GM23338 (cell line): ENCODE measurements at regions not wholly inside any gene's neighbourhood (a gene's known extent, or its start where the extent isn't known, plus 50 kb on each side); places are given as distances from the start of the nearest gene placed in this dataset.

Experiments used
- ATAC-seq: fragments of 200-7000 bp; cut with Tn5 transposase; 3 replicates; pipeline ENCODE4 v1.9.1; 2020
- DNase-seq: peaks from one replicate; pipeline ENCODE4 v3.0.0-alpha.2; 2015; ENCODE audit warnings: low spot score
- H2AFZ ChIP-seq: fragments of 200-600 bp; sonication (generic); 2 replicates; pipeline ENCODE4 v1.8.0; 2016; ENCODE audit warnings: antibody characterized with exemption, mild to moderate bottlenecking, moderate library complexity
- H3F3A ChIP-seq: fragments of 200-600 bp; sonication (generic); replicated peaks from 2 replicates; pipeline ENCODE4 v1.8.0; 2017; ENCODE audit warnings: antibody characterized with exemption, mixed run types, low read depth
- H3K27ac ChIP-seq: fragments of 200-600 bp; sonication (generic); 2 replicates; pipeline ENCODE4 v1.6.1; 2016; ENCODE audit warnings: low read depth
- H3K27me3 ChIP-seq: fragments of 200-600 bp; sonication (generic); 2 replicates; pipeline ENCODE4 v1.8.0; 2016; ENCODE audit warnings: mild to moderate bottlenecking, mixed run types, moderate library complexity; ENCODE audit not compliant: insufficient read depth
- H3K36me3 ChIP-seq: fragments of 200-600 bp; sonication (generic); 2 replicates; pipeline ENCODE4 v1.8.0; 2016; ENCODE audit warnings: mild to moderate bottlenecking; ENCODE audit not compliant: insufficient read depth
- H3K4me1 ChIP-seq: fragments of 200-600 bp; sonication (generic); 2 replicates; pipeline ENCODE4 v1.8.0; 2016; ENCODE audit warnings: mild to moderate bottlenecking, moderate library complexity; ENCODE audit not compliant: insufficient read depth
- H3K4me2 ChIP-seq: fragments of 200-600 bp; sonication (generic); 2 replicates; pipeline ENCODE4 v1.7.1; 2017; ENCODE audit warnings: mixed run types
- H3K4me3 ChIP-seq: fragments of 200-600 bp; sonication (generic); 2 replicates; pipeline ENCODE4 v1.6.1; 2016; ENCODE audit warnings: mixed run types
- H3K79me2 ChIP-seq: fragments of 200-600 bp; sonication (generic); replicated peaks from 2 replicates; pipeline ENCODE4 v1.8.0; 2017; ENCODE audit warnings: mild to moderate bottlenecking; ENCODE audit not compliant: insufficient read depth
- H3K9me2 ChIP-seq: fragments of 200-600 bp; sonication (generic); 2 replicates; pipeline ENCODE4 v1.8.0; 2017; ENCODE audit not compliant: insufficient read depth
- H4K20me1 ChIP-seq: fragments of 200-600 bp; sonication (generic); replicated peaks from 2 replicates; pipeline ENCODE4 v1.8.0; 2017; ENCODE audit warnings: mild to moderate bottlenecking; ENCODE audit not compliant: insufficient read depth
- H3K27ac Mint-ChIP-seq: 2 replicates; pipeline ENCODE4 v1.8.0; 2020; ENCODE audit warnings: inconsistent platforms, mild to moderate bottlenecking, moderate library complexity, mixed read lengths
- H3K27me3 Mint-ChIP-seq: 3 replicates; pipeline ENCODE4 v1.8.0; 2022; ENCODE audit warnings: low read depth, mild to moderate bottlenecking, moderate library complexity, mixed read lengths, inconsistent platforms; ENCODE audit not compliant: insufficient read depth, poor library complexity
- H3K36me3 Mint-ChIP-seq: 3 replicates; pipeline ENCODE4 v1.8.0; 2021; ENCODE audit warnings: low read depth, mild to moderate bottlenecking, inconsistent platforms, moderate library complexity, mixed read lengths
- H3K4me1 Mint-ChIP-seq: 3 replicates; pipeline ENCODE4 v1.8.0; 2020; ENCODE audit warnings: mild to moderate bottlenecking, inconsistent platforms, mixed read lengths
- H3K4me3 Mint-ChIP-seq: 3 replicates; pipeline ENCODE4 v1.8.0; 2021; ENCODE audit warnings: moderate library complexity, mild to moderate bottlenecking, inconsistent platforms, mixed read lengths
- H3K9me3 Mint-ChIP-seq: 3 replicates; pipeline ENCODE4 v1.8.0; 2020; ENCODE audit warnings: moderate library complexity, mild to moderate bottlenecking, inconsistent platforms, mixed read lengths
- CREB1 ChIP-seq: fragments of 250-450 bp; sonication (Bioruptor Pico); IDR thresholded peaks from 2 replicates; pipeline ENCODE4 v1.5.0; 2020; ENCODE audit warnings: low read depth, mild to moderate bottlenecking, moderate library complexity
- CTCF ChIP-seq, 2 experiments: fragments of 200-600 bp in 1 of 2; sonication (generic) in 1 of 2; conservative IDR thresholded peaks; 2 replicates each; pipeline versions ENCODE4 v1.5.1 to v1.6.1; 2016 to 2017; ENCODE audit warnings: antibody characterized with exemption in 2 of 2, low read depth in 2 of 2, mild to moderate bottlenecking in 2 of 2, moderate library complexity in 1 of 2
- ETS1 ChIP-seq: IDR thresholded peaks from 2 replicates; pipeline ENCODE4 v1.6.1; 2016; ENCODE audit warnings: antibody characterized with exemption
- EZH2 ChIP-seq: fragments of 200-600 bp; sonication (generic); IDR thresholded peaks from one replicate; pipeline ENCODE4 v1.8.0; 2017; ENCODE audit warnings: antibody characterized with exemption, mild to moderate bottlenecking, low read depth; ENCODE audit not compliant: unreplicated experiment
- JUNB ChIP-seq: IDR thresholded peaks from one replicate; pipeline ENCODE4 v1.6.1; 2016; ENCODE audit warnings: antibody characterized with exemption; ENCODE audit not compliant: unreplicated experiment
- POLR2AphosphoS5 ChIP-seq: IDR thresholded peaks from 2 replicates; pipeline ENCODE4 v1.6.1; 2016; ENCODE audit warnings: antibody characterized with exemption, low read depth
- REST ChIP-seq: IDR thresholded peaks from one replicate; pipeline ENCODE4 v1.6.1; 2018; ENCODE audit warnings: antibody characterized with exemption; ENCODE audit not compliant: unreplicated experiment
- STAT1 ChIP-seq: IDR thresholded peaks from one replicate; pipeline ENCODE4 v1.6.1; 2016; ENCODE audit warnings: antibody characterized with exemption; ENCODE audit not compliant: unreplicated experiment
- ZNF114 ChIP-seq: fragments of 250-450 bp; sonication (Bioruptor Pico); IDR thresholded peaks from 2 replicates; pipeline ENCODE4 v1.5.0; 2020; ENCODE audit warnings: mild to moderate bottlenecking, moderate library complexity
- ZNF331 ChIP-seq: fragments of 250-450 bp; sonication (Bioruptor Pico); IDR thresholded peaks from 2 replicates; pipeline ENCODE4 v1.5.0; 2020; ENCODE audit warnings: low read depth, mild to moderate bottlenecking, moderate library complexity
- ZNF462 ChIP-seq: fragments of 250-450 bp; sonication (Bioruptor Pico); IDR thresholded peaks from 2 replicates; pipeline ENCODE4 v1.5.0; 2020; ENCODE audit warnings: mild to moderate bottlenecking, moderate library complexity

- Histone ChIP-seq H3K79me2 (no peaks in the 10 kb centered on the region), H3K4me1 (peaks cover 14% of the 10 kb centered on the region), H2AFZ (no peak overlapping the region), H3K4me2 (no peak overlapping the region), H3F3A (no peaks in the 10 kb centered on the region), H3K4me3 (no peak overlapping the region), H4K20me1 (no peaks in the 10 kb centered on the region), H3K9me2 (no peaks in the 10 kb centered on the region; the same call in 1 of the 2 replicates), H3K27ac (no peak overlapping the region), H3K27me3 (no peaks in the 10 kb centered on the region), H3K36me3 (no peaks in the 10 kb centered on the region)
- TF ChIP-seq STAT1 (no peak), REST (no peak), ETS1 (no peak), CTCF (conservative IDR thresholded peaks at IDR 0.05; ENCODE audit: low read depth in 2 of 2) (no peak), EZH2 (no peak), ZNF462 (CRISPR knock-in tag) (no peak), CREB1 (no peak), ZNF331 (CRISPR knock-in tag) (no peak), JUNB (no peak), POLR2AphosphoS5 (no peak), ZNF114 (CRISPR knock-in tag) (no peak)
- ATAC-seq (no peak), DNase-seq (no peak)
- Mint-ChIP-seq H3K9me3 (peaks cover 74% of the 10 kb centered on the region), H3K27ac (no peak overlapping the region), H3K27me3 (peaks cover 5% of the 10 kb centered on the region), H3K4me1 (peaks cover 16% of the 10 kb centered on the region), H3K4me3 (no peak overlapping the region), H3K36me3 (peaks cover 2% of the 10 kb centered on the region; the same call in 1 of the 3 replicates)
These were observed 112.5 kb upstream of the FRG1 start for GRCh38 chr4:189828081-189828697.
